ENCODE measurements at regions not wholly inside any gene's neighbourhood (a gene's known extent, or its start where the extent isn't known, plus 50 kb on each side); places are given as distances from the start of the nearest gene placed in this dataset.

DNA sequence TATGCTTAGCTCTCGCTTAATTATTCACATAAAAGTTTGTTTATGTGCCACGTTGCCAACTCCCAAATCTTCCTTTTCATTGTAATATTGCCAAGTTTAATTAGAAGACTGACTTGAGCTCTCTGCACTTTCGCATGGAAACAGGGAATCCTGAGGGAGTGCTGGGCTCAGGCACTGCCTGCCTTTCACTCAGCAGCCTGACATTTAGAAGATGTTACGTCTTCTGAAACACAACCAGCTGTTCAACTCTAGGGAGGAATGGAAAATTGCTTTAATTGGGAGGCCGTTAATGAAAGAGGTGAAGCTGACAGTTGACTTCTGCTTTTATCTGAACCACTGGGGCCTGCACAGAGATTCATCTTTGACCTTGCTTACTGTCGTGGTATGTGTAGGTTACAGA lies 77.4 kb upstream of the MTHFD1L start:
- TF ChIP-seq TARDBP (IDR thresholded peaks at IDR 0.05), result no peak
- no peak for TF ChIP-seq SUZ12 (IDR thresholded peaks at IDR 0.05)
- no peak for TF ChIP-seq BHLHE40 (IDR thresholded peaks at IDR 0.05; ENCODE audit: borderline replicate concordance)
- no peak for TF ChIP-seq NFRKB (IDR thresholded peaks at IDR 0.05)
- no peak for TF ChIP-seq LEF1 (IDR thresholded peaks at IDR 0.05; ENCODE audit: borderline replicate concordance)
